ENCODE measurements at regions not wholly inside any gene's neighbourhood (a gene's known extent, or its start where the extent isn't known, plus 50 kb on each side); places are given as distances from the start of the nearest gene placed in this dataset.
"Not testable (repeated sequence)": the region's sequence is repeated elsewhere in the genome, so short reads cannot be mapped to it uniquely, and the experiment has no call there.

GRCh38 chr4:164616961-164617360, 137.0 kb upstream of the SMIM31 start:
- DNase-seq = no peak

DNA sequence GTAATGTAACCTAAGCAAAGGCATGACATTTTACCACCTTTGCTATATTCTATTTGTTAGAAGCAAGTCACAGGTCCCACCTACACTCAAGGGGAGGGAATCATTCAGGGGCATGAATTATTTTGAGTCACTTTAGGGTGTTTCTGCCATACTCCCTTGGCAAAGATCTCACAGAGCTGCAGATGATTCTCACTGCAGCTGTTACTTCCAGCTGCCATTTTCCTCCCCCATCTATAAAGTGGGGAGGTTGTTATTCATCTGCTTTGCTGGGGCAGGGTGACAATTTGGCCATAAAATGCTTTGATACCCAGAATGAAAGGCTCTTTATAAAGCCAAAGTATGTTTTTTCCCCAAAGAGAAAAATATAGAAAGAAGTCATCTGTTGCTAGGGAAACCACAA, 136.5 kb upstream of the SMIM31 start:
- no peak for DNase-seq

DNA sequence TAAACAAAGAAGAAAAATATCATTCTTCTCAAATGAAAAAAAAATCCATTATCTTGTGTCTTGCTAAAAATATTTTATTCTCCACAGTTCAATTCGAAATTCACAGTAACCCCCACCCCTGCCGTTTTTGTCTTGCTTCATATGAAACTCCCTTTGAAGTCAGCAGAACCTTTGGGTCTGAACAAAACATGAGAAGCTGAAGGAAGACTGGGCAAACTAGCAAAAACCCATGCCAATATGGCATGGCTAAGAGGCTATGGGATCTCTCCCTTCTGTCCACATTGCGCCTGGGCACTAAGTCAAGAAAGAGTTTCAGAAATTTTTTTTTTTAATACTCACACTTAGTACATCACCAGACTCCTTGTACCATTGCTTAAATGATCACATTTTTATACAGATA, 136.0 kb upstream of the SMIM31 start:
- no peak for DNase-seq

DNA sequence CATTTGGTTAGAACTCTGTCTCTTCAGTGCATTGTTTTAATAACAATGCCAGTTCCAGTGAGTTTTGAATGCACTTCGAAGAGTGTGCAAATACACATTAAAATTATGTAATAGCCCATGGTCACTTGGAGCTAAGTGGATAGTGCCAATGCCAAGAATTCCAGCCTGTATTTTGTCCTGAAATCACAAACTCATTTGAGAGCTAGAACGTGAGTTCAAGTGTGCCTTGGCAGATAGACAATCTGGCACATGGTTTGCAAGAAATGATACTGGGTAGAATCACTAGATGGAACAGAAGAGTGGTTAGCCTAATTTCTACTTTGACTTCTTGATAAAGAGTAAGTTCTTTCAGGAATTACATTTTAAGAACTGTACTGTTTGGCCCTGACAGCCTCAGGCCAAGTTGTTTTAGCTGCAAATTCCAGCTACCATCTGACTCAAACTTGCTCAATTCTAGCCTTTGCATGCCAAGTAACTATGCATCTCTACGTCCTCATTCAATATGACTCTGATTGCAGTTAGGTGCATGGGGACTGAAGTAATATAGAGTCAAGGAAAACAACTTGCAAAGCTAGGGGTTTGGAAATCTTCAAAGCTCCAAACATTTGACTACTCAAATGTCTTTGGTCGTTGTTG, 131.9 kb upstream of the SMIM31 start:
- no peak for DNase-seq

- no peak for DNase-seq
Observed at GRCh38 chr4:164623099-164623498, 130.8 kb upstream of the SMIM31 start.

DNA sequence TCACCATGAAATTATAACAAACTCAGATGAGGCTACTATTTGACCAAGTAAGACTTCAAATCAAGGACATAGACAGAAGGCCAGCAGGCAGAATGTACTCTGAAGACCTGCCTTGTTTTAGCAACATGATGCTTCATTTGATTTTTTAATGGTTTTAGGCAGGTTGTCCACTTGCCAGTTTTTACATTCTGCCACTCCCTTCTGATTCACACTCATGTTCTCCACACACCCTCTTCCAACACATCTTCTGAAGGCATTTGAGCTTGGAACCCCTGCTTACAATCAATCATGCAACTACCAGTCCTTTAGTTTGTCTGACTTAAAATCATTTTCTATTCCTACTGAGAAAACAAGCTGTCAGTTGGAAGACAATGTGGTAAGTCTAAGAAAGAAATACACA, 114.9 kb upstream of the SMIM31 start:
- DNase-seq = no peak

- no peak for DNase-seq
Observed at GRCh38 chr4:164648151-164648848, 105.6 kb upstream of the SMIM31 start.

GRCh38 chr4:164648849-164649212, 105.1 kb upstream of the SMIM31 start:
- DNase-seq = no peak

DNA sequence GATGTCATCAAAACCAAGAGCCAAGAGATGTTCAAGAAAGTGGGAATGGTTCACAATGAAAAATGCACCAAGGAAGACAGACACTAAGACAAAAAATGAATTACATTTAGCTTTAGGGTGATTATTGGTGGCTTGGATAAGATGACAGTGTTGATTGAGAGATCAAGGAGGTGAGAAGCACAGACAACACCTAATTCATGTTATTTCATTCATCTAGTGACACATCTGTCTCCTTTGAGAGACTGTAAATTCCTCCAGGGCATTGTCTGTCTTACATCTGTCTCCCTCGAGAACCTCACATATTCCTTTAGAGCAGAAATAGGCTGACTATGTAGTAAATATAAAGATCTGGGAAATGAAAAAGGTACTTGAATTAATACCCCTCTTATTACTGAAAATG, 94.2 kb upstream of the SMIM31 start:
- no peak for DNase-seq

DNA sequence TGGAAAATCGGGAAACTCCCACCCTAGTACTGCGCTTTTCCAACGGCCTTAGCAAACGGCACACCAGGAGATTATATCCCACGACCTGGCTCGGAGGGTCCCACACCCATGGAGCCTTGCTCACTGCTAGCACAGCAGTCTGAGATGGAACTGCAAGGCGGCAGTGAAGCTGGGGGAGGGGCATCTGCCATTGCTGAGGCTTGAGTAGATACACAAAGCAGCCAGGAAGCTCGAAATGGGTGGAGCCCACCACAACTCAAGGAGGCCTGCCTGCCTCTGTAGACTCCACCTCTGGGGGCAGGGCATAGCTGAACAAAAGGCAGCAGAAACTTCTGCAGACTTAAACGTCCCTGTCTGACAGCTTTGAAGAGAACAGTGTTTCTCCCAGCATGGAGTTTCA, 77.8 kb upstream of the SMIM31 start:
- not testable (repeated sequence) for DNase-seq

GRCh38 chr4:164683040-164683439, 70.9 kb upstream of the SMIM31 start:
- DNase-seq = no peak

GRCh38 chr4:164695650-164696049, 58.3 kb upstream of the SMIM31 start:
- DNase-seq = no peak

DNA sequence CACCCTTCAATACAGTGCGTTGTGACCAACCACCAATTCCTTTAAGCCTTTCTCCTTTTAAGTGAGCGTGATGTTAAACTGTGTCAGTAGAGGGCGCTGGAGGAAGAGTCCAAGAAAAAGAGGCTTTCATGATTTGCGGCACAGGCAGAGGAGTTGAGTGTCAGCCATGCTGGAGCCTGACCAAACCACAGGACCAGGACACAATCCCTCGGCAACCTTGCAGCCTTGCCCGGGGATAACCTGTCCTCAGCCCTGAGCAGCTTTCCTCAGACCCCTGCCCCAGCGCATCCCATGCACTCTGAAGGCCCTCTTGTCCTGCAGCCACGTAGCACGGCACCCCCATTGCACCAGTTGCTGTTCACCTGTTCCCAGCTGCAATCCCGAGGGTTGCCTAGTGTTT, 53.5 kb upstream of the SMIM31 start:
- DNase-seq = peak; percentile 25

- DNase-seq = no peak
Observed at GRCh38 chr4:164701665-164702064, 52.3 kb upstream of the SMIM31 start.

Data from NCI-H748 treated with DMSO at 0.1 percent for 48 hours (cell line).